ENCODE measurements at regions not wholly inside any gene's neighbourhood (a gene's known extent, or its start where the extent isn't known, plus 50 kb on each side); places are given as distances from the start of the nearest gene placed in this dataset.

- TF ChIP-seq, protein P1, sequence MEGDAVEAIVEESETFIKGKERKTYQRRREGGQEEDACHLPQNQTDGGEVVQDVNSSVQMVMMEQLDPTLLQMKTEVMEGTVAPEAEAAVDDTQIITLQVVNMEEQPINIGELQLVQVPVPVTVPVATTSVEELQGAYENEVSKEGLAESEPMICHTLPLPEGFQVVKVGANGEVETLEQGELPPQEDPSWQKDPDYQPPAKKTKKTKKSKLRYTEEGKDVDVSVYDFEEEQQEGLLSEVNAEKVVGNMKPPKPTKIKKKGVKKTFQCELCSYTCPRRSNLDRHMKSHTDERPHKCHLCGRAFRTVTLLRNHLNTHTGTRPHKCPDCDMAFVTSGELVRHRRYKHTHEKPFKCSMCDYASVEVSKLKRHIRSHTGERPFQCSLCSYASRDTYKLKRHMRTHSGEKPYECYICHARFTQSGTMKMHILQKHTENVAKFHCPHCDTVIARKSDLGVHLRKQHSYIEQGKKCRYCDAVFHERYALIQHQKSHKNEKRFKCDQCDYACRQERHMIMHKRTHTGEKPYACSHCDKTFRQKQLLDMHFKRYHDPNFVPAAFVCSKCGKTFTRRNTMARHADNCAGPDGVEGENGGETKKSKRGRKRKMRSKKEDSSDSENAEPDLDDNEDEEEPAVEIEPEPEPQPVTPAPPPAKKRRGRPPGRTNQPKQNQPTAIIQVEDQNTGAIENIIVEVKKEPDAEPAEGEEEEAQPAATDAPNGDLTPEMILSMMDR (conservative IDR thresholded peaks at IDR 0.05): no peak
- no peak for TF ChIP-seq EZH2 (IDR thresholded peaks at IDR 0.05; ENCODE audit: low read depth)
Observed at GRCh38 chr6:157748839-157749571, 74.0 kb upstream of the SNX9 start.
